Activated T-helper 9 cell treated with anti-CD3 and anti-CD28 coated beads, Interleukin-2, amount 50 U/mL, for 16 hours (primary cell): ENCODE measurements at regions not wholly inside any gene's neighbourhood (a gene's known extent, or its start where the extent isn't known, plus 50 kb on each side); places are given as distances from the start of the nearest gene placed in this dataset.

Source experiments
- DNase-seq: peaks from one replicate; pipeline ENCODE4 v3.0.0-alpha.2; 2020; ENCODE audit warnings: low read depth

- no peak for DNase-seq
These were observed 264.8 kb upstream of the PTGER4 start for GRCh38 chr5:40414922-40415321.

DNA sequence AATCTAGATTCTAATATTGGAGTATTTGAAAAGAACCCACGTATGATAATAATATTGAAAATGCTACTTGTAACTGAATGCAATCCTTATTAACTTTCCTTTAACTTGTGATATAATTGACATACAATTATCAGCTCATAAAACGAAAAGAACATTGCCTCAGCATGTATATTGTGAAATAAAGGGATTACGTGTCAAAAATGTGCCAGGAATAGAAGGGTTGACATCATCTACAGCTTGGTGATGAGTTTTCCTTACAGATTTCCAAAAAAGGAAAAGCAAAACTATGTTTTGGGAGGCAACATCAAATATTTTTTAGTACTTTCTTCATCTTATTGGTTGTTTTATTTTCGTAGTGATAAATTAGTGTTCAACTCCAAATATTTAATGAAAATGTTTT lies 266.0 kb upstream of the PTGER4 start:
- DNase-seq: no peak

GRCh38 chr5:40412771-40413170 lies 266.9 kb upstream of the PTGER4 start:
- no peak for DNase-seq

DNA sequence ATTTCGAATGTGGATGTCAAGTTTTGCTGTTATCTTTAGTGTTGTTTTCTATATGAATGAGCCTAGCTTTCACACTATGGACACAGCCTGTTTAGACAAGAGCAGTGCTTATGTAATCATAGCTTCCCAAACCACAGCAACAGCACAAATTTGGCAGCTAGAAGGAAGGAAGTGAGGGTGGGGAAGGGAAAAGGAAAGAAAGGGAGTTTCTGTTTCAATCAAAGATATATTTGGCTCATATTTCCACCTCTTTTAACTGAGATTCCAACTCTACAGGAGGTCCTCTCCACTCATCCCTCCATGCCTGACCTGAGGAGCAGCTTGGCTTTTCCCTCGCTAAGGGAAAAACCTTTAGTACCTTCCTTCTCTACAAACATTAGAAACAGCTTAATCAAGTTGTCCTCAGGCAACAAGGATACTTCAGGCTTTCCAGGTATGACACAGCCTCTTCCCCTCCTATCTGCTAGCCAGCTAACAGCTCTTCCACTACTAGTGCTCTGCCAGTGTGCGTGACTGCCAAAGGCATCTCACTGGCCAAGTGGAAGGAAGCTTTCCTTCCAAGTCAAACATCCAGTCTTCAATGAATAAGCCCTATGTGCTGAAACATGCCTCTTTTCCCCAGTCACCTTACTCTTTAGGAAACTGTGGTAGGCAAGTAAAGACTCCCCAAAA lies 268.6 kb upstream of the PTGER4 start:
- no peak for DNase-seq

- DNase-seq: peak; percentile 50
These were observed 269.4 kb upstream of the PTGER4 start for GRCh38 chr5:40410231-40410861.

- DNase-seq: no peak
These were observed 270.1 kb upstream of the PTGER4 start for GRCh38 chr5:40409601-40410000.

DNA sequence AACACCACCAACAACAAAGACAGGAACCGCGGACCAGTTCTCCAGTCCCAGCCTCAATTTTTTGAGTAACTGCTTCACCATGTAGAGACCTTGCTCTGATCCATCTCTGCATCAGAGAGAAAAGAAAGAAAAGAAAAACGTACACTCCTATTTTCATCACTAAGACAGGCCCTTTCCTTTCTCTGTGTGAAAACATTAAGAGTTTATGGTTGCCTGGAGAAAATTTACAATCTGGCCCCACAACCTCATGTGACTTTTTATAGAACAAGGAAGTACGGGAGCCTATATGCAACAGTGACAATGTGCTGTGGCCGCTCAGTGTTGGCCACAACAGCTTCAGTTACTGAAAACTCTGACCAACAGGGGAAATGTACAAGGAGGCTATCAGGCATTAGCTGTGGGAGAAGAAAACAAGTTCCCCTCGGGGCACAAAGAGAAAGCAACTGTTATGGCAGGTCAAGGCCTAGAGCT lies 272.9 kb upstream of the PTGER4 start:
- no peak for DNase-seq

DNA sequence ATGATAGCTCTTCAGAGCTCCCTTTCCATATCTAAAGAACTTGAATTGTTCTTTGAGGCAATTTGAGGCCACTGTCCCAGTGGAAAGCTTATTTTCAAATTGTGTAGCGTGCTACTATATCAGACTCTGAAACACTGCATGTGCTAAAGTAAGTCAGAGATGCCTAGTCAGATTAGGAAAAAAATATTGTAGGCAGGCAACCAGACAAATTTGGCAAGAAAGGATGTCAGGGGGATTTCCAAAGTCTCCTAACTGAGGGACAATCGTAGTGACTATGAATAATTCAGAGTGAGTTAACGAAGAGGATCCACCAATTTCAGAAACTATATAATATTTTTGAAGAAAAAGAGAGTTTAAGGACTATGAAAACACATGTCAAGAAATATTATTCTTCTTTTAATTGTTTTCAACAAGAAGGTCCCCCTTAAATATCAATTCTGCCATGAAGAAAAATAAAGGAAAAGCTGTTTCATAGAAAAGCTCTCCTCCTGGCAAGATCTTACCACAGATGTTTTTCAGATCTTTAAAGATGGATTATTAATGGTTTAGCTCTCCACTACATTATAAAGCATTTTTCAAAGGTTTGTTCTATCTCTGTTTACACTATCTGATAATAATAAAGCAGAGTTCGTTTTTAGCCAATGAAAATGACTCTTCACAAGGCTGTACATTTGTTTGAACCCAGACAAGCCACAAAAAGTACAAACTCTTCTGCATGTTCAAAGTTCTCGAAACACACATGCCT lies 273.5 kb upstream of the PTGER4 start:
- no peak for DNase-seq

GRCh38 chr5:40405230-40405629 lies 274.5 kb upstream of the PTGER4 start:
- DNase-seq: no peak

- no peak for DNase-seq
These were observed 275.1 kb upstream of the PTGER4 start for GRCh38 chr5:40404613-40405012.

- DNase-seq: peak; percentile 41
These were observed 277.7 kb upstream of the PTGER4 start for GRCh38 chr5:40402007-40402364.

- no peak for DNase-seq
These were observed 278.3 kb upstream of the PTGER4 start for GRCh38 chr5:40401284-40402006.

DNA sequence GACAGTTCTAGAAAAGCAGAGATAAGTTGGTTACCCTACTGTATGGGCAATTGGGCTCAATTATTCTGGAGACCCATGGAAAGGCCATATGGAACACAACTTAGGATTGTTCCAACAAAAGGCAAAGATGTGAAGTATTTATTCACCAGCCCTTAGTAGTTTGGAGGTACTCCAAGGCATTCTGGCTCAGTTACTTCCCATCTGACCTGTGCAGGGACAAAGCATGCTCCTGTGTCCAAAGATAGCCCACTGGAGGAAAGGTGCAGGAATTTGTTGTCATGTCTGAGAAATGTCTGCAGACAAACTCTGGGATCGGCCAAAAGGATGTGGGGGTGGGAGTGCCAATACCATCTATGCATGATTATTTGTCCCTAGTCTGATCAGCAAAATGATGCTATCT lies 279.5 kb upstream of the PTGER4 start:
- DNase-seq: no peak

GRCh38 chr5:40399349-40399748 lies 280.4 kb upstream of the PTGER4 start:
- DNase-seq: no peak

- DNase-seq: no peak
These were observed 281.7 kb upstream of the PTGER4 start for GRCh38 chr5:40397976-40398375.

GRCh38 chr5:40397091-40397490 lies 282.6 kb upstream of the PTGER4 start:
- DNase-seq: no peak

DNA sequence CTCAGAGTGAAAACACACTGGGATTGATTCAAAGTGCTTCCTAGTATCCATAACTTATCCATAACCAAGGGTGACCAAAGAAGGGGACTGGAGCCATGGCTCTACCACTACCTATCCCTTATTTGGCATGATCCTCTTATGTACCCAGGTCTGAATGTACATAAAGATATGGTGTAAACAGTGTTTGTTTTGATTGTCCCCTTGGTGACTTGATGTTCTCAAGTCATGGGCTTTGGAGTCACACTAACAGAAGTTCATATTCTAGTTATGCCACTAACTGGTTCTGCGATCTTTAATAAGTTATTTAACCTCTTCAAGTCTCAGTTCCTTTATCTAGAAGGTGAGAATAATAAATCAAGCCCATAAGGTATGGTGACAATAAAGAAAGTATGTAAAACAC lies 283.4 kb upstream of the PTGER4 start:
- DNase-seq: no peak

GRCh38 chr5:40395251-40395650 lies 284.5 kb upstream of the PTGER4 start:
- DNase-seq: no peak

GRCh38 chr5:40394698-40395097 lies 285.0 kb upstream of the PTGER4 start:
- no peak for DNase-seq

DNA sequence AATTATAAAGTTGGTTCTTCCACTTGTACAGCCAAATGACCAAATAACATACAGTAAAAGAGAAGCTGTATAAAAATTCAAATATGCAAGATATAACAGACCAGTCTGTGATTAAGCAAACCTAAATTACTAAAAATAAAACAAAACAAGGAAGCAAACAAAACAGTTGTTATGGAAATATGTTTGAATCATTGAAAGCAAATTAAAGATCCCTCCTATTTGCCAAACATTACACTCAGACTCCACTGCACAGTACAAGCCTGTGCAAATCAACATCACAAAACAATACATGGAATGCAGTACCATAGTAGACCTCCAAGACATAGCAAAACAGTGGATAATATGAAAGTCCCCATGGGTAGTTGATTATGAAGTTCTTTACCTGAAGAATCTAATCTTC lies 288.1 kb upstream of the PTGER4 start:
- no peak for DNase-seq

DNA sequence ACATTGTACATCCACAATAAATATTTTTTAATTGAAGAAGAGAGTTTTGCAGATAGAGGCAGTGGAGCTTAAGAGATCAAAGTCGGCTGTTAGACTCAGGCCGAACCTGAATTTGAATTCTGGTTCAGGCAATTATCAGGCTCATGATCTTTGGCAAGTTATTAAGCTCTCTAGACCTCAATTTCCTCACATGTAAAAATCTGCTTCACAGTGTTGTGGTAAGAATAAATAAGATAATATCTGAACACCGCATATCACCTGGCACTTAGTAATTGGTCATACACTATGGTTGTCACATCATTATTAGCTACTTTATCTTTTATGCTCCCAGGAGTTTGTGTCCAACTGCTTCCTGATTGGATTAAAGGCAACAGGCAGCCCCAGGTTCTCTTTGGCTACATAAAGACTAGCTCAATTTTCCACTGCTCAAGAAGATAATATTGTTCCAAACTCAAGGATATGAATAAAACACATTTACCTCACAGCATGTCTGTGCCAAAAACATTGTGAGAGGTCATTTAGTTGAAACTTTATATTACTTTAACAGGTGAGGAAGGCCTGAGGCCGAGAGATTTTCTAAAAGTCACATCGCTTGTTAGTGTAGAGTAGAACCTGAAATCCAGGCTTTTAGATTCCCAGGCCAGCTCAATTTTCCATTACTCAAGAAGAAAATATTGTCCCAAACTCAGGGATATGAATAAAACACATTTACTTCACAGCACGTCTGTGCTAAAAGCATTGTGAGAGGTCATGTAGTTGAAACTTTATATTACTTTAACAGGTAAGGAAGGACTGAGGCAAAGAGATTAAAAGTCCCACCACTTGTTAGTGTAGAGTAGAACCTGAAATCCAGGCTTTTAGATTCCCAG lies 289.2 kb upstream of the PTGER4 start:
- no peak for DNase-seq

- no peak for DNase-seq
These were observed 290.1 kb upstream of the PTGER4 start for GRCh38 chr5:40389591-40389990.
